ENCODE measurements at regions not wholly inside any gene's neighbourhood (a gene's known extent, or its start where the extent isn't known, plus 50 kb on each side); places are given as distances from the start of the nearest gene placed in this dataset.

DNA sequence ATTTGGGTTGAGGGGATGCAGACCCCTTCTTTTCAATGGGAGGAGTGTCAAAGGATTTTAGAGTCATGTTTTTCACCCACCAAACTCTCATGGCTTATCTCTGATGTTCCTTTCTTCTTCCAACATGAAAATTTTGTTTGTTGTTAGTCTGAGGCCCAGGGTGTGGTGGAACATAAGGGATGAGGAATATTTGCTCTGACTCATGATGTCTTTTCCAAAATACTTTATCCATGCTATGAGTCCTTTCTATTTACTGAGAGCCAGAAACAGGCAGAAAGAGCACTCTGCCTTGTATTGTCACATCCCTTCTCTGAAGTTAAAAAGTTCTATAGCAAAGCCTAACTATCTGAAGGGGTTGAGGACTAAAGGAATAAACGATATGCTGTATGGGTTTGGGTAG lies 61.6 kb upstream of the GYPA start:
- no peak for DNase-seq

DNA sequence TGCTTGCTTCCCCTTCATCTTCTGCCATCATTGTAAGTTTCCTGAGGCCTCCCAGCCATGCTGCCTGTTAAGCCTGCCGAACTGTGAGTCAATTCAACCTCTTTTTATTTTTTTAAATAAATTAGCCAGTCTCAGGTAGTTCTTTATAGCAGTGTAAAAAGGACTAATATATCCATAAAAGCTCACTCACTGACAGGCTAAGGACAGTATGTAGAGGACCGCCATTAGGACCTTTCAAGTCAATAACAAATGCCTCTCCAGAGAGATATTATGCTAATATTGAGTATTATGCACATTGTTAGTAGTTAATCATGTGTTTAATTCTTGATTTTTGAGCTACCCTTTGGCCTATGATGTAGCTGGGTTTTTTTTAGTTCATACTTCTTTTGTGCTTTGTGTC lies 62.6 kb upstream of the GYPA start:
- DNase-seq, result no peak

DNA sequence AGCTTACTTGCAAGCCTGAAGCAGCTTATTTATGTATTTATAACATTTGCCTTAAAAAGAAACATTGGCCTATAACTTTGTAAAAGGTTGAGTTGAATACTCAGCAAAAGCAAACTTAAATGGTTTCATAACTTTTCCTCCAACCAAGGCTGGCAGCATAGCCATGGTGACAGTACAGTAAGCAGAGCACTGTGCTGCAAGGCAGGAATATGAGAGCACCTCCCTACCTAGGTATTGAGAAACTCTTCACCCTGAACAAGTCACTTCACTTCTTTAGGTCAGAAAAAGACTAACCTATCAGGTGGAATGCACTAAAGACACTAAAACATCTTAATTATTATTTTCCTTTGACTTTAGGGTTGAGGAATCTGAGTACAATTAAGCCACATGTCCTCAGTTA lies 63.9 kb upstream of the GYPA start:
- no peak for DNase-seq

DNA sequence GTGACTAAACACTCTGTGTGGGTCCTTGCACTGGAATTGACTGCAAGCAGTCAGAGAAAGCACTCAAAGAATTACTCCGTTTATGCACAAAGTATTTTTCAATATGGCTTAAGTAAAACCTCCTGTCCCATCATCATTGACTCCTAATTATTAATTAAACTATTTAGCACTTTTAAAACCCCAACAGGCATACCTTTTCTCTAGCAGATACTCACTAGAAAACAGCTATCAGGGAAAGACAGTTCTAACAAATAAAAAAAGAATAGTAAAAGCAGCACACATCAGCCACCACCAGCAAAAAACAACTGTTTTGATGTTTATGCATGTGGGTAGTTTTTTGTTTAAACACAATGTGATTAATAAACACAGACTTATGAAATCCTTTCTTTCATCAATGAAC lies 66.2 kb upstream of the GYPA start:
- DNase-seq, result no peak

DNA sequence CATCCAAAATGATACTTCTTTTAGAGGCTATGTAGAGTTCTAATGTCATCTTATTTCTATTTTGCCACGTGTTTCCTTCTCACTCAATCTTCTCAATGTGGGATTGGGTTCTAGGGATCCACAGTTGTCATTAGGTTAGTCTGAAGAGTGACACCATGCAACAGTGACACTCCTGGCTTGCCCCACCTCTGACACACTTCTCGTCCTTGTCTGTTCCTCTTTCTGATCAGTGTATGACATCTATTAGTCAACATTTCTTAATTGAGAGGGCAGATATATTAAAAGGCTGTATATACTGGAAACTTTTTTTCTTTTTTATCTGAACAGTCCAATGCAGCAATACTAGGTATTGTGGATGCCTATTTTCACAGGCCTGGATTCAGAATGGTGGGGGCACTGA lies 67.6 kb upstream of the GYPA start:
- DNase-seq, result no peak

DNA sequence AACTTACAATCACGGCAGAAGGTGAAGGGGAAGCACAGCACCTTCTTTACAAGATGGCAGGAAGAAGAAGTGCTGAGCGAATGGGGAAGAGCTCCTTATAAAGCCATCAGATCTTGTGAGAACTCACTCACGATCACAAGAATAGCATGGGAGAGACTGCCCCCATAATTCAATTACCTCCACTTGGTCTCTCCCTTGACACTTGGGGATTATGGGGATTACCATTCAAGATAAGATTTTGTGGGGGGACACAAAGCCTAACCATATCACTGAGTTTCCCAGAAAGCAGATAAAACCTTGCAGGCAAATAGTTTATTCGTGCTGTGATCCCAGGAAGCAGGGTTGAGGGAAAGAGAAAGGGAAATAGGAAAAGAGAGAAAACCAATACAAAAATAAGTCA lies 69.0 kb upstream of the GYPA start:
- no peak for DNase-seq

DNA sequence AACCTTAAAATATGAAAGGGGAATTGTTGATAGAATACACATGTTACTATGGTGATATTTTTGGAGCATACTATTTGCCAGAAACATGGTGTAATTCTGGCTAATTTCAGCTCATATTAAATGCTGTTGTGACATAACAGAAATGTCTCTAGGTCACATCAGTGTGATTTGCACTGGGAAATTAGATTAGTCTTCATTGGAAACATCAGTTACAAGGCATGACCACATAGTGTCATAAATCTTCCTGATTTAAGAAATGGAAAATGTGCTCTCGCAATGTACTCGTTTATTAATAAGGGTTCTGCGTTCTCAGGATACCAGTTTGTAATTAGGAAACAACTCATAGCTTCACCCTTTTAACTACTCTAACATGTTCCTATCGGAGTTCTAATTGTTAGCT lies 72.9 kb upstream of the GYPA start:
- no peak for DNase-seq

DNA sequence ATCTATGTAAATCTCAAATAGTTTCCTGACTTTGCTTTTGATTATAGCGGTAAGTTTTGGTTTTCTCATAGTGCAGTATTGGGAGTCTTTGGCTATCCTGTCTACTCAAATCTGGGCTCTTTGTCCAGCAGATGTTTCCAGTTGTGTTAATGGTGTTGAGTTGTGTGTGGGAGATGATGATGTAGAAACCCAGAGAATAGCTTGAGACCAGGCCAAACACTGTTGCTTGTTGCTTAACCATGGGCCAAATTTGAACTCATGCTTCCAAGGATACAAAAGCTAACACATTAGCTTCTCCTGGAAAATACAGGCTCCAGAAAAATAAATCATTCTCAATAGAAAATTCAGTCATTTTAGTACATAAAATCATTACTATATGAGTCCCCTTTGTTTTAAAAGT lies 82.6 kb upstream of the GYPA start:
- DNase-seq, result no peak

DNA sequence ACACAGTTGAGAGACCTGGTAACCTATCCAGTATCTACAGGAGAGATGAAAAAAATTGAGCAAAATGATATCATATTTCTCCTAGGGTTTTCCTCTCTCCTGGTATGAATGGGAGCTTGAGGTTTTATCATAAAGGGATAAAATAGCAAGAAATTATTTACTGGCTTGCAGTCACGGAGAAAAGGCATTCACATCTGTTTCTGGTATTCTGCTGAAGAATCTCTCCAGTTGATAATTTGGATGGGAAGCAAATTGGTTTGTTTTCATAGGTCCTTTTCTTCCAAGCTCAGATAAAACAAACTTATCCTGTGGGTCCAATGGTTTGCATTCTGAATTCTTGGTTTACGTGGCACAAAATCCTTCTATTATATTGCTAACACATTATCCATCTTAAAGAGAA lies 83.1 kb upstream of the GYPA start:
- no peak for DNase-seq

DNA sequence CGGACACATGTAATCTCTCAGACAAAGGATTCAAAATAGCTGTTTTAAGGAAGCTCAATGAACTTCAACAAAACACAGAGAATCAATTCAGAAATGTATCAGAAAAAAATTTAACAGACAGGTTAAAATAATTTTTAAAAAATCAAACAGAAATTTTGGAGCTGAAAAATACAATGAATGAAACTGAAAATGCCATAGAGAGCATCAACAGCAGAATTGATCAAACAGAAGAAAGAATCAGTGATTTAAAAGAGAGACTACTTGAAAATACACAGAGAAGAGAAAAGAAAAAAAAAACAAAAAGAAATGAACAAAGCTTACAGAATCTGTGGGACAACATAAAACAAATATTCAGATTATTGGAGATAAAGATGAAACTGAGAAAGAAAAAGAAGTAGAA lies 118.8 kb upstream of the GYPA start:
- DNase-seq, result no peak

DNA sequence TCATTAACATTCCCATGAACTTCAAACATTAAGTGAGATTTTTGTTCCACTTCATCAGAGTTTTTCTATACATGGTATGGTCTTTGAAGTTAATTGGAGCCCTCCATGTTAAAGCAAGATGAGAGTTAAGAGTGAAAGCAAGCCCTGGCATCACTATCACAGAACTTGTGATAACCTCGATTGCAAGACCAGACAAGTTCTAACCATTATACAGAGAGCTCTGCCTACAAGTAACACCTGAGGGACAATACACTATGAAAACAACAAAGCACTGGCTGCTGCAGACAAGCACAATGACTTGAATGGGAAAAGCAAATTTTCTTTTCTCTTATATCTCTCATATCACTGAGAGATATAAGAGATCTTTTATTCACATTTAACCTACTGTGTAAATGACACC lies 126.6 kb upstream of the GYPA start:
- DNase-seq, result no peak

DNA sequence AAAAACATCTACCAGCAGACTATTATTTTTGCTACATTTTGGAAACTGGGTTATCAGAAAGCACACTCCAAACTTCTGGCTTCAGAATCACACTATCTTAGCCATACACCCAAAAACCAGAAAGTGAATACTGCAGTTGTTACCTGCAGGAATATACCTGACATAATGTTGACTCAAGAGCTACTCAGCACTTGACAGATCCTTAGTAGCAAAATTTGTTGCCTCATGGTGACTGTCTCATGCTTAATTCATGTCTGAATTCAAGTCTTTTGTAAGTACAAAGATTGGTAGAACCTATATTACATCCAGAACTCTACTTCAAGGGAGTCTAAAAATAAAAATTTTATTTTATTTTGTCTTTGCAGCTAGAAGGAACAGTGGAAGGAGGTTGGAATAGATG lies 140.2 kb upstream of the GYPA start:
- DNase-seq, result no peak

DNA sequence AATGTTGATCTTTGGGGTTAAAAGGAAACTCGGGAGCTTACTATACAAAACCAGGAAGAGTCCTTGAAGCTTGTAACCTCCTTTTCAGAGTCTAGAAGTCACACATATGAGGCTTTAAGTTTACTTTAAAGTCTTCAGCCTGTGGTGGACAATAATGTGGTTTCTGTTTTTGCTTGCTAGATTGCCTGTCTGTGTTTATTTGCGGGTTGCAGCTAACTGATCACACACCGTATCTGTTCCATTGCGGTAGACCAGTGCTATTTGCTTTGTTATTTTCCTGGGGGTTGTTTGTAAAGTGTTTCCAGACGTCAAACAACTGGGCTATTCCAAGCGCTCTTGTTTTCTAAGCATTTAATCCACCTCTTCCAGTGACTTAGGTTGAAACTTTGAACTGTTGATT lies 143.0 kb upstream of the GYPA start:
- DNase-seq, result no peak

DNA sequence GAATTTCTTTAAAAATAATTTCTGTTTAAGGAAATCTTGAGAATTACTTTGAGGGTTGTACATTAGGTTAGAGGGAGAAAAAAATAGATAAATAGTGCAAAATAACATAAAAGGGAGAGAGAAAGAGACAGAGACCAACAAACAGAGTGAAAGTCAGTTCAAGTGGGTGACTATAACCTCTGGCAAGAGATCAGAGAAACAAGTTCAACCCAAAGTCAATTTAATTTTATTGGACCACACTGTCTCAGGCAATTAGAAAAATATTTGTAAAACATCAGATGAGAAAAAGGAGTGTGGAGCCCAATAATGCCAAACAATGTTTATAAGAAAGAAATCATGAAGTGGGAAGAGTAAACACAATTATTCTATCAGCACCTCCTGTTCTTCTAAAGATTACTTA lies 143.5 kb upstream of the GYPA start:
- no peak for DNase-seq

DNA sequence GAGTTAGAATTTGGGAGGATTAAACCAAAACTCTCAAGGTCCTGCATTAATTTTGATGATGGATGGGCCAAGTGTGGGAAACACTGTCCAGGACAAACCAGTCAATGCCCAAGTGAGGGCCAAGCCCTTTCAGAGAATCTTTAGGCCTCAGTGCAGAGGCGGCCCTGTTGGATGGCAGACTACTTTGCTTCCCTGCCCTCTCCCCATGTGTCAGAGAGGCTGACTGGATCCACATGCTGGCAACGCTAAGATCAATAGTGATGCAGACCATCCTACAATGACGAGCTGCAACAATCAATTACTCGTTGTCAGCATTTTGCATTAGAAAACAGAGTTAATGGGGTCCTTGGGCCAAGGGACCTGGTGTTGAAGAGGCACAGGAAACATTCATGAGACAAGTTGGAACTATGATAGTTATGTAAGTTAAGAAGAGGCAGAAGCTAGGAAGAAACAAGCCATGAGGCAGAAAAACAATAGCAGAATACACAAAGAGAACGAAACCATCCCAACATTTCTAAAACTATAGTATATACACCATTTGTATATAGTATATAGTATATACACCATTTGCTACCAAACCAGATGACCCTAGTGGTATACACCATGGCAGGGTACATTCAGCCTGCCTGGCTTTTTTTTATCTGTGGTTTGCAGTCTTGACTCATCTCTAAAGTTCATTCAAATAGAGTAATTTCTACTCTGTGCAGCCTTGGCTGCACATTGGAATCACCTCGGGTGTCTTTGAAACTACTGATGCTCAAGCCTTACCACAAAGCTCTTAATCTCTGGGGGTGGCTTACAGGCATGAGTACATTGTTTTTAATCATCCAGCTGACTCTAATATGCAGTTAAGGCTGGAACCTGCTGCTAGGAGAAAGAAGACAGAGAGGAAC lies 147.7 kb upstream of the GYPA start:
- no peak for DNase-seq

DNA sequence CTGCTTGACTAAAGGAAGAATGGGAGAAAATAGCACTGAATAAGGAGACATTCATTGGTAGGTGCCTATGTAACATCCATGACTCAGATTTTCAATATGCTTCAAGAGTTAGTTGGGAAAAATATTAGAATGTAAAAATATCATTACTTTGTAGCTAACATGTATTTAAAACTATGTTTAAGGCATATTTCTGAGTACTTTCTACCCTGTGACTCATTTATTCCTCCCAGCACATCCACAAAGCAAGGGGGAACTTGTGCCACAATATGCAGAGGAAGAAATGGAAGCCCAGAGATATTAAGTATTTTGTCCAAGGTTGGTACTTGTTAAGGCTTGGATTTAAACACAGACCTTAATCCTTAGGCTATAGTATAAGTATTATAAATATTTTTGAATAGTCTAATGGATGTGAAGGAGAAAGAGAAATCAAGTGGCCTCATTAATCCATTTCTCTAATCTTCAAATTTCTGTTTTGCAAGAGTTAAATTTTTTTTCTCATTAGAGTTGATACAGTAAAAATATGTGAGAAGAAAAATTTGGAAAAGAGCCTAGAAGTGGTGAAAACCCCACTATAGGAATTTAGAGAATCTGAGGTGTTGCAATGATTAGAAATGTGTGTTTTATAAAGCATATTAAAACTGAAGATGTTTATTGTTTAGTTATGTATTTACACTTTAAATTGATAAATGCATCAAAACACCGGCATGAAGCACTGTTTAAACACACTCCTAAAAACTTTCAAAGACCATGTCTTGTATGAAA lies 149.3 kb upstream of the GYPA start:
- DNase-seq, result no peak

DNA sequence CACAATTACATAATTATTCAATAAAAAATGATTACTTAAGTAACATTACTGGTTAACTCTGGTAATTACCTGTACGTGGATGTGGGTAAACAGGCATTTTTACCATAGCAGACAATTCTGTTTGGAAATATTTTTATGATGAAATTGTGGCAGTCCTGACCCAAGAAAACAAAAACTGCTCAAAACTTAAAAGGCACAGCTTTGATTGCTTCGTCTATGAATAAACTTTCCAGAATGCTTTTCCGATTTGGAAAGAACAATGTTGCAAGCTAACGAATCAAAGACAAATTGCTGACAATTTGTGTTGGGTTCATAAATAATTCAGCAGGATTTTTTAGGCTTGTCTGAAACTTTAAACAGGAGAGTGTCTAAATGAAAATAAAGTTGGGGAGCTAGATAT lies 150.6 kb upstream of the GYPA start:
- DNase-seq, result no peak

DNA sequence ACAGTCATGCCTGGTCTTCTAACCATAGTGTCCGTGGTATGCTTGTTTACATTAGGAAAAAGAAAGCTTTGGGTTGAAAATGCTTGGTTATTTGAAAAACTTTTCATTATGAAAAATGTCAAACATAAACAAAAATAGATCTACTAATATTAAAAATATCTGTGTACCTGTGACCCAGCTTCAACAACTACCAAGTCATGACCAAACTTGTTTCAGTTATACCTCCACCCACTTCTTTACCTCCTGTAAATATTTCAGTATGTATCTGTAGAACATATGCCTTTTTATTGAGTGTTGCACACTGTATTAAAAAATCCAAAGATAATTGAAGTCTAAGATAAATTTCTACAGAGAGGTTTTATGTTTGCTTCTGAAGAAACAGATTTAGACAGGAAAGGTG lies 153.7 kb upstream of the GYPA start:
- no peak for DNase-seq

DNA sequence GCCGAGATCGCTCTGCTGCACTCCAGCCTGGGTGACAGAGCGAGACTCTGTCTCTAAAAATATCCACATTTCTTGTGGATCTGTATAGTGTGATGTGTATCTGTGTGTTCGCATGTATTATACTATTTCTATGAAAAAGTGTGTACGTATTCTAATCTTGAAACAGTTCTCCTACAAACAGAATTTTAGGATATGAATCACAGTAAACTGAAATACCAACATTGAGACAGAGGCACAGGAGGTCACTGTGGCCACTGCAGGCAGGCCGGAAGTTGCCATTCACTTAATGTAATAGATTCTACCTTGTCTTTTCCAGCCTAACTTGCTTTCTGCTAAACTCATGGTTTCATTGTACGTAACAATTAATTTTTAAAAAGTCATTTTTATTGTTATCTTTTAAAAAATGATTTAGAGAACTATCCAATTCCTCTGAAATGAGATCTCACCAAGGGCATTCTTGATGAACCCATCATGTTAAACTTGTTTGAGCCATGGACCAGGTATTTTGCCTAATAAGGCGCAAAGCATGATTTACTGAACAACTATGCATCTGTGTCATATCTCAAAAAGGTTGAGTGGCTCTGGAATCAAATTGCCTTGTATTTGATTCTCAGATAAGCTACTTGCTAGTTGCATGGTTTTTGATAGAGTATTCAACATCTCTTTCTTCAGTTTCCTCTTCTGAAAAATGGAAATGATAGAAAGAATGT lies 154.9 kb upstream of the GYPA start:
- no peak for DNase-seq

DNA sequence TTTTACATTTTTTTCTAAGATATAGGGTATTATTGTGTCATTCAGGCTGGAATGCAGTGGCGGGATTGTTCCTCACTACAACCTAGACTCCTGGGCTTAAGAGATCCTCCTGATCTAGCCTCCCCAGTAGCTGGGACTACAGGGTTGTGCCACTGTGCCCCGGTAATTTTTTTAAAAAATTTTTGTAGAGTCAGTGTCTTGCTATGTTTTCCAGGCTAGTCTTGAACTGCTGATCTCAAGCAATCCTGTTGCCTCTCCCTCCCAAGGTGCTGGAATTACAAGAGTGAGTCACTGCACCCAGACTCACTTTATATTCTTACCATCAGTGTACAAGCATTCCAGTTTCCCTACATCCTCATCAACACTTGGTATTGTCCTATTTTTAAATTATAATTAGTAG lies 156.4 kb upstream of the GYPA start:
- no peak for DNase-seq

DNA sequence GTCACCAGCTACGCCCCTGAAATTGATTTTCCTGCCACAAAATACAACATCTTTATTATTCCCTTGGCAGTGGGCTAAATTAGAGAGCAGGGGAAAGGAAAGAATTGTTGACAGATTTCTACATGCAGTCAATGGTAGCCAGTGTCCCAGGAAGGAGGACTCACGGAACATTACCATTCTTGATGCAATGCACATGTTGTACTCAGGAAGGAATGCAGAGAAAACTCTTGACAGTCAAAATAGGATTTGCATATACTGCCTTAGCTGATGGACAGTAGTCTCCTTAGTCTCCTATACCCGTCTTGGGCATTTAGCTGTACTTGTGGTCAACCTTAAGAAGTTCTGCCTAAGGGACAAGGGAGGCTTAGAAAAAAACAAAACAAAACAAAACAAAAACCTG lies 158.0 kb upstream of the GYPA start:
- no peak for DNase-seq

DNA sequence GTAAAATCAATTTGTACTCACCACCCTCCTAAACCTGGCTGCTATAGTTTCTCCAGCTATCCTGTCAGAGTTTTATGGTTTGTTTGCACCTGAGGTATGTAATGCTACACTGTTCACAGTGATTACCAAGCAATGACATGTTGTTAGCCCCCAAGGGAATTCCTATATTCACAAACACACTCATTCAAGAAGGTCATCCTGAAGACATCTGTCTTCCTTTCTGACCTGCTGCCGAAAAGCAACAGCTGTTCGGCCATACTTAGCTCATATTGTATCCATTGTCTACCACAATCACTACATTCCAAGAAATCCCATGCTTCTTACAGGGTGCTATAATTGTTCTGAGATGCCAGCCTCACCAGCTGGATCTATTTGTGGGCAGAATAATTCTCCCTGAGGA lies 160.1 kb upstream of the GYPA start:
- DNase-seq, result no peak

DNA sequence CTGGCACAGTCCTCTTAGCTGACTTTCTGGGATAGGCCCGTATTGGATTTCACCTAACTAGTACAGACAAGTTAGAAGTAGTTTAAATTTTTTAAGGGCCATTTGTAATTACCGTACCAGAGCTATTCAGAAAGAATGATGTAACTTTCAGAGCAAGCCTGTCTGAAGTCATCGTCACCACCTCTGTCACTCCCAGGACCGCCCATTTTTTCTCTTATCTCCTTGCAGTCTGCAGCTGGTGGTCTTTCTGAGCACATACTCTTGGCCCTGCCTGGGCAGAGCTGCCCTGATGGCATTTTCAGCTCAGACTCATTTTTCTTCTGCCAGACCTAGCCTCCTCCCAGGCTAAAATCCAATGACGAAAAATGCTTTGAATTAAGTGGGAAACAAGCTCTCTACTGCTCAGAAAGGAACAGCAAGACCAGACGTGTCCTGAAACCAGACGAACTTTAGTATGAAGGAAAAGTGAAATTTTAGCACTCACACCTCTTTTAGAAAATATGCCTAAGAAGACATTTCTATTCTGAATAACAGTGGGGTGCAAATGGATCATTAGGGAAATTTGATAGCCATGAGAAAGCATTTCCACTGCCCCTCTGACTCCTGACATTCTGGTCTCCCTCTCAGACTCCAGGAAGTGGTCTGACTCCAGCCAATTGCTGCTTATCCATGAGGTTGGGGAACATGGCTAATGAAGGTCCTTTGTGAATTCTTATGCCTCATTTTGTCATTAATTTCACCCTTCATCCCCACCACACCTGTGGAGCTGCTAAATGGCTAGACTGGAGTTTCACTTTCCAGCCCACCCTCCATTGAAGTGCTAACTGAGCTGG lies 162.4 kb upstream of the GYPA start:
- DNase-seq, result no peak

Measured in NCI-H2171 (cell line).